Activated T-cell treated with anti-CD3 and anti-CD28 coated beads, Interleukin-2, amount 50 U/mL, for 24 hours (primary cell): ENCODE measurements at regions not wholly inside any gene's neighbourhood (a gene's known extent, or its start where the extent isn't known, plus 50 kb on each side); places are given as distances from the start of the nearest gene placed in this dataset.

Source experiments
- DNase-seq: peaks from one replicate; pipeline ENCODE4 v3.0.0-alpha.2; 2020
- H3K27ac Mint-ChIP-seq: 2 replicates; pipeline ENCODE4 v1.8.0; 2020; ENCODE audit warnings: mild to moderate bottlenecking, mixed read lengths
- H3K27me3 Mint-ChIP-seq: 2 replicates; pipeline ENCODE4 v1.8.0; 2020; ENCODE audit warnings: mixed read lengths
- H3K36me3 Mint-ChIP-seq: 2 replicates; pipeline ENCODE4 v1.8.0; 2020; ENCODE audit warnings: low read depth, mixed read lengths
- H3K4me1 Mint-ChIP-seq: 2 replicates; pipeline ENCODE4 v1.8.0; 2020; ENCODE audit warnings: low read depth, mixed read lengths
- H3K4me3 Mint-ChIP-seq: 2 replicates; pipeline ENCODE4 v1.8.0; 2020; ENCODE audit warnings: mild to moderate bottlenecking, moderate library complexity, mixed read lengths
- H3K9me3 Mint-ChIP-seq: 2 replicates; pipeline ENCODE4 v1.8.0; 2020; ENCODE audit warnings: mixed read lengths

DNA sequence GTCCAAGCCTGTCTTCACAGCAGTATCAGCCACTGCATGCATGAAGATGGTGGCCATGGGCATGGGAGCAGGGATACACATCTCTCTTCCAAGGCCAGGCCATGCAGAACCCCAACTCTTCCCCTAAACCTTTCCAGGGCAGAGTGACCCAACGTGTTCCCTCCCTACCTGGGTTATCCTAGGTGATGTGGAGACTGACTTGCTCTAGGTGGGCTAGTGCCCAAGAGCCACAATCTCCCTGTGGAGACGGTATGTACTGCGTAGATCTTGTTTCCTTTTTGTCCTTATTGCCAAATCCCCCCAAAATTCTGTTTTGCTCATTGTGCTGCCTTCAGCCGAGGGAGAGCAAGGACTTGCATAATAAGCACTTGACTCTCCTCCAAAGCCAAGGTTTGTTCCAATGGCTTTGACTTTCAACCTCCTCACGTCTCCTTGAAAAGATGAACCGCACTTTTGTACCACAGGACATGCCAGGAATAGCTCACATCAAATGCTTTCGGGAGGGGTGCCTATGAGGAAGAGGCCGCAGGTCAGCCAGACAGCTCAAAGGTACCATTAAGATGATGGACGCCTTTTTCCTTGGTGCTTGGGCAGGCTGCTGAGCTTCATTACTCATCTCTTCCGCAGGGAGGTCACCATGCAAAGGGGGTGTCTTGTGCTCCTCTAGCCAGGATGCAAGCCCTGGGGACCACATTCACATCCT, 76.2 kb upstream of the GLI2 start:
- Mint-ChIP-seq H3K36me3 (no peaks in the 10 kb centered on the region), H3K4me1 (no peaks in the 10 kb centered on the region), H3K27ac (no peak overlapping the region), H3K9me3 (peaks cover 4% of the 10 kb centered on the region), H3K4me3 (no peak overlapping the region), H3K27me3 (peaks cover 37% of the 10 kb centered on the region)
- no peak for DNase-seq

DNA sequence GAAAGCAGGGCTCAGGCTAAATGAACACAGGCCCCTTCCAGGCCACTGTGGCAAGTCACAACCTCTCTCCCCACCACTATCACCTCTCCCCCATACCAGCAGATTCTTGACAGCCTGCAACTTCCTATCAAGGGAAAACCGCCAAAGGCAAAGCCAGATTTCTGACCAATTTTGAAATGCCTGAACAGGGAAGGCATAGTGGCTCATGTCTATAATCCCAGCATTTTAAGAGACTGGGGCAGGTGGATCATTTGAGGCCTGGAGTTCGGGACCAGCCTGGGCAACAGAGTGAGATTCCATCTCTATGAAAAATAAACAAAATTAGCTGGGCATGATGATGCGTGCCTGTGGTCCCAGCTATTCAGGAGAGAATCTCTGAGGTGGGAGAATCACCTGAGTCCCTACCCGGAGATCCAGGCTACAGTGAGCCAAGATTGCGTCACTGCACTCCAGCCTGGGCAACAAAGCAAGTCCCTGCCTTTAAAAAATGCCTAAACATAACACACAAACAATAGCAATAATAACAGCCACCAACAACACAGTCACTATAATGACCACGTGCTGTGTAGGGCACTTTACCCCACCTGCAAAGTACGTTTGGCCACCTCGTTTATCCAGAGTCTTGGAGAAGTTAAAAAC, 75.5 kb upstream of the GLI2 start:
- no peak overlapping the region for H3K4me3 Mint-ChIP-seq

DNA sequence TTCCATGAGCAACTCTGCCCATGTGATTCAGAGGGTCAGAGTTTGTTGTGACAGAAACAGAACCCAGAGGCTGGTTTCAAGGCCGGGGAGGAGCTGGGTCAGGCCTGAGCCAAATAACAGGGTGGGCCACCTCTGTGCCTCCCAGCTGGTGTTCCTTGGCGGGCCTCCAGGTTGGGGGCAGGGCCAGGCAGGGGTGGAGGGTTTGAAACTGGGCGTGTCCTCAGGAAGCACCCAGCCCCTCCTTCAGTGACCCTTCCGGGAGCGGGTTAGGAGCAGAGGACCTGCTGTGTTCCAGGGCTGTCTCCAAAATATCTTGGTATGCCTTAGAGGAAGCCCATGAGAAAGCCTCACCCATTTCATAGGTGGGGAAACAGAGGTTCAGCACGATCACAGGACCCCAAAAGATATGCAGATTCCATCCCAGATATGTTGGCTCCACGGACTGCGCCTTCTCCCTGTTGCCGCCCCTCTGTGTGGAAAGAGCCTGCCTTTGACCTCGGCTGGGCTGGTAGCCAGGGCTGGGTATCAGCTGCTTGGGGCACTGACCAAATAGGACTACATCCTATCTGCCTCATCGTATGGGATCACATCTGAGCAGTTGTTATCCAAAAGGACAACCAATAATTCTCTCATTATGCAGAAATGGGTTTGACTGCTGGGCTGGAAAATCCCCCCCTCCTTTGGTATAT, 74.8 kb upstream of the GLI2 start:
- no peak for DNase-seq
- Mint-ChIP-seq H3K9me3 (peaks cover 9% of the 10 kb centered on the region), H3K27ac (no peak overlapping the region), H3K4me1 (no peaks in the 10 kb centered on the region), H3K4me3 (no peak overlapping the region), H3K27me3 (peaks cover 28% of the 10 kb centered on the region), H3K36me3 (no peaks in the 10 kb centered on the region)

More for the DNA sequence above, 75.5 kb upstream of the GLI2 start:
- peaks cover 34% of the 10 kb centered on the region for H3K27me3 Mint-ChIP-seq
- peaks cover 9% of the 10 kb centered on the region for H3K9me3 Mint-ChIP-seq
- H3K36me3 Mint-ChIP-seq, result no peaks in the 10 kb centered on the region
- no peak for DNase-seq
- H3K27ac Mint-ChIP-seq, result no peak overlapping the region
- no peaks in the 10 kb centered on the region for H3K4me1 Mint-ChIP-seq

DNA sequence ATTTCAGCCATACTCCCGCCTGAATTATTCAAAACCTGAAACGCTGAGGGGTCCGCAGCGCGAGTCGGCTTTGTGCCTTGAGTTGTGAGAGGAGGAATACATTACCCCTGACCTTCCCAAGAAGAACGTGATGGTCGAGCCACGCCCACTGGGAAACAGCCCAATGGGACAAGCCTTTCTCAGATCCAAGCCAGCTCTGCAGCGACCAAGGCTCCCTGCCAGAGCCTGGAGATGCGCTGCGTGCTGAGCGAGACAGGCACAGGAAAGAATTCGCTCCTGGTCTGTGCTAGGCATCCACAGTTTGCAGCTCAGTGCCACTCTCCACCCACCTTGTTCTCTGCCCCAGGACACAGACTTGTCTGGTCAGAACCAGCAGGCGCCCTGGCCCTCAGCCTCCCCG, 74.1 kb upstream of the GLI2 start:
- no peaks in the 10 kb centered on the region for H3K36me3 Mint-ChIP-seq
- H3K27ac Mint-ChIP-seq, result no peak overlapping the region
- DNase-seq, result no peak
- H3K4me1 Mint-ChIP-seq, result no peaks in the 10 kb centered on the region
- H3K4me3 Mint-ChIP-seq, result no peak overlapping the region
- peaks cover 12% of the 10 kb centered on the region for H3K9me3 Mint-ChIP-seq
- peaks cover 25% of the 10 kb centered on the region for H3K27me3 Mint-ChIP-seq

DNA sequence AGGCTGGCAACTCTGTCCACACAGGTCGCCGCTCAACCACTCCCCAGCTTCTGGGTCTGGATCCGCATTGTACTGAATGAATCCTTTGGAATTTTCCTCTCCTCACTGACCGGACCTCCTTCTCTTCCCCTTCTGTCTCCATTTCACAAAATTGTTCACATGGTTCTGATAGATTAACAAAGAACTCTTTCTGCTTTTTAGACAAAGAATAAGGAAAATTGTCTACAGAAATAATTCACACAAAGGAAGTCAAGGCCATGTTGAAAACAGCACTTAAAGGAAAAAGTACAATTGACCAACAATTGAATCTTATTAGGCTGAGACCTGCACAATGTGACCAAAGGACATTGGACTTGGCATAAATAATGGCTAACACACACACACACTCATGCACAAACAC, 73.6 kb upstream of the GLI2 start:
- DNase-seq, result no peak
- no peaks in the 10 kb centered on the region for H3K4me1 Mint-ChIP-seq
- no peaks in the 10 kb centered on the region for H3K36me3 Mint-ChIP-seq
- H3K27ac Mint-ChIP-seq, result no peak overlapping the region
- no peak overlapping the region for H3K4me3 Mint-ChIP-seq
- H3K9me3 Mint-ChIP-seq, result peaks cover 15% of the 10 kb centered on the region
- peaks cover 20% of the 10 kb centered on the region for H3K27me3 Mint-ChIP-seq

DNA sequence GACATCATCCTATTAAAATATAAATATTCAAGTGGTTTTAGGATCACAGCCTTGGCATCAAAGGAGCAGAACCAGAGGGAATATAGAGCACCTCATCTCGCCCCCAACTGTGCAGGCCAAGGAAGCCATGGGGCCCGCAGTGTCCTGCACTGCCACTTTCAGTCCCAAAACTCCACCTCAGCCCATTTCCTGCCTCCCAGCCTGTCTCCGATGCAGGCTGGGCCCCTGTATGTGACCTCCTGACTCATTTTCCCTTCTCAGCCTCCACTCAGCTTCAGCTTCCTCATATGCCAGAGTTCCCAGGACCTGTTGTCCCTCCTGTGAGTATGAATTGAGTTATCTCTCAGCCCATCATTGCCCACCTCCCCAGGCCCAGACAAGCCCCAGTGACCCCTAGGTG, 72.9 kb upstream of the GLI2 start:
- H3K4me3 Mint-ChIP-seq, result no peak overlapping the region
- peaks cover 17% of the 10 kb centered on the region for H3K9me3 Mint-ChIP-seq
- no peaks in the 10 kb centered on the region for H3K4me1 Mint-ChIP-seq
- H3K27me3 Mint-ChIP-seq, result peaks cover 16% of the 10 kb centered on the region
- H3K36me3 Mint-ChIP-seq, result no peaks in the 10 kb centered on the region
- DNase-seq, result no peak
- no peak overlapping the region for H3K27ac Mint-ChIP-seq

DNA sequence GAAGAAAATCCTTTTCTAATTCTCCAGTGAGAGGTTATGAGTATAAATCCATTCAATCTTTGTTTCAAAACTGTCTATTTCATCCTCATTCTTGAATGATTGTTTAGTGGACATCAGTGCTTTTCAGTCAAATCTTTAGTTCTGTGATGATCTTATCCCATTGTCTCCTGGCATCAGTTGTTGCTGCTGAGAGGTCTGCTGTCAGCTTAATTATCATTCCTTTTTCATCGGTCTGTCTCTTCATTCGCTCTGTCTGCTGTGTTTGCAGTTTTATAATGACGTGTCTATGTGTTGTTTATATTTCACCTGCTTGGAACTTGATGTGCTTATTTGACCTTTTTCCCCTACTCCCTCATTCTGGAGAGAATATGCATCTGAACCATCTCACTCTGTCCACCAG, 69.2 kb upstream of the GLI2 start:
- no peak overlapping the region for H3K27ac Mint-ChIP-seq
- no peak for DNase-seq
- H3K9me3 Mint-ChIP-seq, result peaks cover 20% of the 10 kb centered on the region
- H3K4me1 Mint-ChIP-seq, result no peaks in the 10 kb centered on the region
- H3K36me3 Mint-ChIP-seq, result no peaks in the 10 kb centered on the region
- no peak overlapping the region for H3K4me3 Mint-ChIP-seq
- H3K27me3 Mint-ChIP-seq, result peaks cover 33% of the 10 kb centered on the region

DNA sequence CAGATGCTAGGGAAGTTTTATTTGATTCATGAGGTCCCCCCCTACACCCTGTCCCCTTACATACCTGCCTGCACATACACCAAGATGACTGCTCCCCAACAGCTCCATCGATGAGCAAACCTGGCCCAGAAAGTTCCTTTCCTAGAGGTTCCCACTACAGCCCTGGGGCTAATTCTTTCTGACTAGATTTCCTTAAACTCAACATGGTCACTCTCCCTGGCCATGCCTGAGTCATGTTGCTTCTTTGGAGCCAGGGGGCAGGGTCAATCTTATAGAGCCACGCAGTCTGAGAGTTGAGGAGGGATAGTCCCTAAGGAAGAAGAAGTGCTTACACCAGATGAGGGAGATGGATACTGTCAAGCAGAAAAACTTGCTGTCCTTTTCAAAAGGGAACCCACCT, 67.7 kb upstream of the GLI2 start:
- H3K27me3 Mint-ChIP-seq, result peaks cover 36% of the 10 kb centered on the region
- H3K4me1 Mint-ChIP-seq, result no peaks in the 10 kb centered on the region
- H3K27ac Mint-ChIP-seq, result no peak overlapping the region
- H3K36me3 Mint-ChIP-seq, result no peaks in the 10 kb centered on the region
- H3K9me3 Mint-ChIP-seq, result peaks cover 20% of the 10 kb centered on the region
- DNase-seq, result no peak
- no peak overlapping the region for H3K4me3 Mint-ChIP-seq

DNA sequence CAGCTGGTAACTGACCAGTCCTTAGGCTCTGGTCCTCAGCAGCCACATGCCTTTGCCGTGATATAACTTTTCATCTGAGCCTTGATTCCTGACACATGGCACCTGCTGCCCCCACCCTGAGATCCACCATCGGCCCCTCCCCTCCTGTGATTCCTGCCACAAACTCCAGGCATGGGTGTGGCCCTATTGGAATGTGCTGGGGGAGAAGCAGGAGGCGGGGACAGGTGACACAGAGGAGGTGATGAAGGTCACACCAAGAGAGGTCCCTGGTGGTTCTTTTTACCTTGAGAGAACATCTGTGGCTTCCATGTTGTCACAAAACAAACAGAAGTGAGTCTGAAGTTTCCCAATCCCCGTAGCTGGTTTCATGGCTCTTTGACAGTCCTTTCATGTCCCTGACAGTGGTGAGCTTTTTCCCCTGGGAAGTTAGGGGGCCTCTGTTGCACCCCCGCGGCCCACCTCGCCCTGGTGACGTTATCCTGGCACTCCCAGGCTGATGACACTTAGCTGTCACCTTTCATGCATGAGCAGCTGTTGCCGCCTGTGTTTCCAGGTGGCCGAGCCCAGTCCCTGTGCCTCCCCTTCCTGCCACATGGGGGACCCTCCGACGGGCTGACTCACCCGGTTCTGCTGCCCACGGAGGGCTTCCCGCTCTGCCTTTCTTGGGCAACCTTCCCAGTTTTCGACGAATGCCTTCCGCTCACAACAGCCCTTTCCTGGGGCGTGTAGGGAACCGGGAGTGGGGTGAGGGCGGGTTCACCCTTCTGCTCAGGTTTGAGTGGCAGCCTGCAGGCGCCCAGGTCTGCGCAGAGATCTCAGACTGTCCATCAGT, 66.3 kb upstream of the GLI2 start:
- no peaks in the 10 kb centered on the region for H3K36me3 Mint-ChIP-seq
- no peaks in the 10 kb centered on the region for H3K4me1 Mint-ChIP-seq
- H3K9me3 Mint-ChIP-seq, result peaks cover 17% of the 10 kb centered on the region
- H3K27me3 Mint-ChIP-seq, result peaks cover 43% of the 10 kb centered on the region
- no peak overlapping the region for H3K4me3 Mint-ChIP-seq
- DNase-seq, result no peak
- H3K27ac Mint-ChIP-seq, result no peak overlapping the region

DNA sequence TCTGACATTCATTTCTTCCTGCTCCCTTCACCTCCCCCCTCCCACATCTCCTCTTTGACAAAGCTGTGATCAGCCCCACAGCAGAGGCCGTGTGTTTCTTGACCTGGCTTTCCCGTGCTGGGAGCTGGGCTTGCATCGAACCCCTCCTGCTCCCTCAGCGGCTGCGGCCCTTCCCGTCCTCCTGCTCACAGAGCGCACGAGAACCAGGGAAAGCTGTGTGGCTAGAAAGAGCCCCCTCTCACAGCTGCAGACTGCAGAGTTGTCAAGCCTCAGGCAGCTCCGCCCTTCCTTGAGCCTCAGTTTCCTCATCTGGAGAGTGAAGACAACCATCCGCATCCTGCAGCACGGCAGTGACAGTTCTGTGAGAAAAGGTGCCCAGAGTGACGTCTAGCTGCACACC, 65.7 kb upstream of the GLI2 start:
- Mint-ChIP-seq H3K27ac (no peak overlapping the region), H3K9me3 (peaks cover 11% of the 10 kb centered on the region), H3K4me1 (no peaks in the 10 kb centered on the region), H3K4me3 (no peak overlapping the region), H3K27me3 (peaks cover 46% of the 10 kb centered on the region), H3K36me3 (no peaks in the 10 kb centered on the region)
- no peak for DNase-seq

DNA sequence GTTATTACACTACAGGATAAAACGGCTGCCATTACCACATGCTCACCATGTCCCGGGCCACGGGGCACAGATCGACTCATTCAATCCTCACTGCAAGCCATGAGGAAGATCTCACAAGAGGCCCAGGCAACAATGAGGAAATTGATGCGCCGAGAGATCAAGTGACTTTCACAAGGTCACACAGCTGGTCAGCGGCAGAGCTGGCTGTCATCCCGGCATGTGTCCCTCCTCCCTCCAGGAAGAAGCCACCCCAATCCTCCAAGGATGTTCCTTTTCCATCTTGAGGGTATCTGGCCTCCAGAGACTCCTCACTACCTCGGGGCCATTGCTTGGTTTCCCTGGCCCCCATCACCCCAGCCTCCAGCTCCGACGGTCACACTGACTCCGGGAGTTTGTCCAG, 65.3 kb upstream of the GLI2 start:
- Mint-ChIP-seq H3K4me1 (no peaks in the 10 kb centered on the region), H3K4me3 (no peak overlapping the region), H3K27me3 (peaks cover 46% of the 10 kb centered on the region), H3K36me3 (no peaks in the 10 kb centered on the region), H3K9me3 (peaks cover 11% of the 10 kb centered on the region), H3K27ac (no peak overlapping the region)
- DNase-seq, result no peak

DNA sequence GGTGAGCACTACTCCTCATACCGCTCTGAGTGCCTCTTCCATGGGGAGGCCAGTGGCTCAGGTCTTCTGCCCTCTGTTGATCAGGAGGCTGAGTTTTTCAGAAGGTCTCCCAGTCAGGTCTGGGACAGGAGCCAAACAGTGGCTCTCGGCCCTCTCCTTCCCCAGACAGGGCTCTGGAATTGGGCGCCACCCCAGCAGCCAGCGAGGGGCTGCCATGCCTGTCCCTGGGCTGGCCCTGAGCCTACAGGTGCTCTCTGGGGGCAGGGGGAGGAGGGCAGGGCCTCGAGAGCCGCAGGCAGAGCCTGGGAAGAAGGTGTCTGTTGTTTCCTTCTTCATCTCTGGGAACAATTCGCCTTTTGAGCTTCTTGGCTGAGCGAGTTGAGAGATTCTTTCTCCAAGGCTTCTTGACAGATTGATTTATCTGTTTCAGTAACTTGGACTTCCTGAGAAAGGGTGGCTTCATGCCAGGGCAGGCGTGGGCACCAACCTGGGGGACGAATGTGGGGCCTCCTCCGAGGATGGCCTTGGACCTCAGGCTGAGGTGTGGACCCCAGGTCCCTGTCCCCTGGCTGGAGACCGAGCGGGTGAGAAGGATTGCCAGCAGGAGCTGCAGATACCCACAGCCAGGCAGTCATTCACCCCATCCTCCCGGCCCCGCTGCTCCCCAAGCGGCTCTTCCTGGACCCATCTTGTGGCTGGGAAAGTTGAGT, 64.7 kb upstream of the GLI2 start:
- no peaks in the 10 kb centered on the region for H3K36me3 Mint-ChIP-seq
- H3K9me3 Mint-ChIP-seq, result peaks cover 11% of the 10 kb centered on the region
- H3K4me1 Mint-ChIP-seq, result peaks cover 2% of the 10 kb centered on the region
- DNase-seq, result no peak
- no peak overlapping the region for H3K27ac Mint-ChIP-seq
- H3K27me3 Mint-ChIP-seq, result peaks cover 50% of the 10 kb centered on the region
- no peak overlapping the region for H3K4me3 Mint-ChIP-seq

DNA sequence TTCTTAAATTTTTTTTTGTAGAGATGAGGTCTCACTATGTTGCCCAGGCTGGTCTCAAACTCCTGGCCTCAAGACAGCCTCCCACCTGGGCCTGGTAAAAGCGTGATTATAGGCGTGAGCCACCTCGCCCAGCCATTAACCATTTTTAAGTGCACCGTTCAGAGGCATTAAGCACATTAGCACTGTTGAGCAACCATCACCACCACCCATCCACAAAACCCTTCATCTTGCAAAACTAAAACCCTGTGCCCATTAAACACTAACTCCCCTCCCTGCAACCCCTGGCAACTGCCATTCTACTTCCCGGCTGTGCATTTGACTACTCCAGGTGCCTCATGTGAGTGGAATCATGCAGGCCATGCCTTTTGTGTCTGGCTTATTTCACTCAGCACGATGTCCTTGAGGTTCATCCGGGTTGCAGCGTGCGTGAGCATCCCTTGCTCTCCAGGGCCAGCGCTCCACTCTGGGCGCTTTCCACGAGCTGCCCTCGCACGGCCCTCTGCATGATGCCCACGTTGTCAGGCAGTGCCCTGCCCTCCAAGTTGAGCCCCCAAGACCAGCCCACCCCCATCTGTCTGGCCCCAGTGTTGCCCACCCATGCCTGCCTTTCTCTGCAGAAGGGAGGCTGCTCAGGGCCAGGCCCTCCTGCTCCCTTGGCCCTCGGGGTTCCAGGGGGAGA, 63.0 kb upstream of the GLI2 start:
- peaks cover 57% of the 10 kb centered on the region for H3K27me3 Mint-ChIP-seq
- H3K27ac Mint-ChIP-seq, result no peak overlapping the region
- no peak for DNase-seq
- H3K4me1 Mint-ChIP-seq, result peaks cover 2% of the 10 kb centered on the region
- H3K36me3 Mint-ChIP-seq, result no peaks in the 10 kb centered on the region
- no peak overlapping the region for H3K4me3 Mint-ChIP-seq
- H3K9me3 Mint-ChIP-seq, result peaks cover 4% of the 10 kb centered on the region

DNA sequence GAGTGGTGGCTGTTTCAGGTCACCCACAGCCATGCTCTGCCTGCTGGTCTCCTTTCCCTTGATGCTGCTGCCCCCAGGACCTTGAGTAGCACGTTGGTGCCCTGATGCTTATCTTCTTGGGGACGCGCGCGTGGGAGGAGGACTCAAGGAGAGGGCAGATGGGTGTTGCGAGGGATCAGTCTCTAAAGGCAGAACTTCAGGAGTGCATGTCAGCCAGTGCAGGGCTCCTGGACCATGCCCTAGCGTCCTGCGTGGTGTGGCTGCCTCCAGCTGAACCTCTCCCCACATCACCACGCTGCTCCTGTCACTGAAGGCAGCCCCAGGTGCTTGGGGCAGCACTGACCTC, 62.5 kb upstream of the GLI2 start:
- H3K4me3 Mint-ChIP-seq, result no peak overlapping the region
- peaks cover 2% of the 10 kb centered on the region for H3K4me1 Mint-ChIP-seq
- no peak overlapping the region for H3K27ac Mint-ChIP-seq
- no peaks in the 10 kb centered on the region for H3K36me3 Mint-ChIP-seq
- DNase-seq, result no peak
- H3K9me3 Mint-ChIP-seq, result no peaks in the 10 kb centered on the region
- peaks cover 57% of the 10 kb centered on the region for H3K27me3 Mint-ChIP-seq
